ENCODE measurements at regions not wholly inside any gene's neighbourhood (a gene's known extent, or its start where the extent isn't known, plus 50 kb on each side); places are given as distances from the start of the nearest gene placed in this dataset.

- DNase-seq, result no peak
These were observed 59.8 kb downstream of the MRPS30 start for GRCh38 chr5:44868541-44868940.

- DNase-seq, result no peak
These were observed 61.2 kb downstream of the MRPS30 start for GRCh38 chr5:44869928-44870327.

GRCh38 chr5:44870430-44870829 is 61.7 kb downstream of the MRPS30 start:
- DNase-seq, result no peak

GRCh38 chr5:44871401-44871800 is 62.7 kb downstream of the MRPS30 start:
- DNase-seq, result no peak

- DNase-seq, result peak in 2 of 58 donors; percentile 19 to 35
These were observed 67.2 kb downstream of the MRPS30 start for GRCh38 chr5:44875661-44876605.

- no peak for DNase-seq
These were observed 72.5 kb downstream of the MRPS30 start for GRCh38 chr5:44881266-44881665.

GRCh38 chr5:44884036-44884435 is 75.3 kb downstream of the MRPS30 start:
- DNase-seq, result no peak

- DNase-seq, result no peak
These were observed 77.2 kb downstream of the MRPS30 start for GRCh38 chr5:44885903-44886302.

- DNase-seq, result no peak
These were observed 79.0 kb downstream of the MRPS30 start for GRCh38 chr5:44887722-44888121.

GRCh38 chr5:44888435-44888834 is 79.7 kb downstream of the MRPS30 start:
- DNase-seq, result no peak

GRCh38 chr5:44891116-44891515 is 82.4 kb downstream of the MRPS30 start:
- no peak for DNase-seq

GRCh38 chr5:44900273-44900954 is 91.7 kb downstream of the MRPS30 start:
- DNase-seq, result no peak

GRCh38 chr5:44907396-44907795 is 98.6 kb downstream of the MRPS30 start:
- DNase-seq, result no peak

GRCh38 chr5:44909004-44909403 is 100.3 kb downstream of the MRPS30 start:
- no peak for DNase-seq

- DNase-seq, result no peak
These were observed 102.8 kb downstream of the MRPS30 start for GRCh38 chr5:44911501-44911900.

- DNase-seq, result no peak
These were observed 105.5 kb downstream of the MRPS30 start for GRCh38 chr5:44914221-44914620.

- DNase-seq, result no peak
These were observed 110.8 kb downstream of the MRPS30 start for GRCh38 chr5:44919560-44919959.

GRCh38 chr5:44927115-44927733 is 118.5 kb downstream of the MRPS30 start:
- DNase-seq, result no peak

GRCh38 chr5:44932922-44933585 is 124.3 kb downstream of the MRPS30 start:
- no peak for DNase-seq

- no peak for DNase-seq
These were observed 124.9 kb downstream of the MRPS30 start for GRCh38 chr5:44933686-44934085.

- DNase-seq, result no peak
These were observed 126.5 kb downstream of the MRPS30 start for GRCh38 chr5:44935262-44935661.

- DNase-seq, result peak in 17 of 58 donors; percentile 0 to 73 (median 5)
These were observed 127.1 kb downstream of the MRPS30 start for GRCh38 chr5:44935871-44936270.
